ENCODE measurements at regions not wholly inside any gene's neighbourhood (a gene's known extent, or its start where the extent isn't known, plus 50 kb on each side); places are given as distances from the start of the nearest gene placed in this dataset.

- Mint-ChIP-seq H3K9me3 (peaks cover 5% of the 10 kb centered on the region), H3K27ac (no peak overlapping the region), H3K36me3 (no peaks in the 10 kb centered on the region), H3K4me1 (peaks cover 44% of the 10 kb centered on the region), H3K27me3 (ENCODE audit: low read depth) (no peaks in the 10 kb centered on the region), H3K4me3 (no peak overlapping the region)
- DNase-seq (ENCODE audit: low spot score in 2 of 2, unreplicated experiment in 2 of 2) = no peak
- TF ChIP-seq CTCF (IDR thresholded peaks at IDR 0.05; ENCODE audit: unreplicated experiment) = no peak
Observed at GRCh38 chr5:124873188-124873587, 126.7 kb upstream of the ZNF608 start.

- H3K27ac Mint-ChIP-seq = no peak overlapping the region
- no peak for DNase-seq (ENCODE audit: low spot score in 2 of 2, unreplicated experiment in 2 of 2)
- peaks cover 39% of the 10 kb centered on the region for H3K4me1 Mint-ChIP-seq
- no peak overlapping the region for H3K4me3 Mint-ChIP-seq
- H3K27me3 Mint-ChIP-seq (ENCODE audit: low read depth) = no peaks in the 10 kb centered on the region
- H3K36me3 Mint-ChIP-seq = no peaks in the 10 kb centered on the region
- no peak for TF ChIP-seq CTCF (IDR thresholded peaks at IDR 0.05; ENCODE audit: unreplicated experiment)
- peaks cover 5% of the 10 kb centered on the region for H3K9me3 Mint-ChIP-seq
Observed at GRCh38 chr5:124873713-124874112, 127.3 kb upstream of the ZNF608 start.

- DNase-seq (ENCODE audit: low spot score in 2 of 2, unreplicated experiment in 2 of 2) = no peak
- H3K27ac Mint-ChIP-seq = no peak overlapping the region
- H3K27me3 Mint-ChIP-seq (ENCODE audit: low read depth) = no peaks in the 10 kb centered on the region
- TF ChIP-seq CTCF (IDR thresholded peaks at IDR 0.05; ENCODE audit: unreplicated experiment) = no peak
- no peak overlapping the region for H3K4me3 Mint-ChIP-seq
- H3K4me1 Mint-ChIP-seq = peaks cover 15% of the 10 kb centered on the region
- H3K9me3 Mint-ChIP-seq = peaks cover 5% of the 10 kb centered on the region
- H3K36me3 Mint-ChIP-seq = no peaks in the 10 kb centered on the region
Observed at GRCh38 chr5:124876566-124876965, 130.1 kb upstream of the ZNF608 start.

GRCh38 chr5:124876983-124877382 lies 130.5 kb upstream of the ZNF608 start:
- no peaks in the 10 kb centered on the region for H3K36me3 Mint-ChIP-seq
- no peaks in the 10 kb centered on the region for H3K27me3 Mint-ChIP-seq (ENCODE audit: low read depth)
- TF ChIP-seq CTCF (IDR thresholded peaks at IDR 0.05; ENCODE audit: unreplicated experiment) = no peak
- H3K9me3 Mint-ChIP-seq = peaks cover 5% of the 10 kb centered on the region
- H3K4me3 Mint-ChIP-seq = no peak overlapping the region
- peaks cover 12% of the 10 kb centered on the region for H3K4me1 Mint-ChIP-seq
- no peak overlapping the region for H3K27ac Mint-ChIP-seq
- DNase-seq (ENCODE audit: low spot score in 2 of 2, unreplicated experiment in 2 of 2) = no peak

GRCh38 chr5:124877501-124878146 lies 131.2 kb upstream of the ZNF608 start:
- DNase-seq (ENCODE audit: low spot score in 2 of 2, unreplicated experiment in 2 of 2) = no peak
- Mint-ChIP-seq H3K4me1 (peaks cover 6% of the 10 kb centered on the region), H3K36me3 (no peaks in the 10 kb centered on the region), H3K27ac (no peak overlapping the region), H3K9me3 (peaks cover 5% of the 10 kb centered on the region), H3K4me3 (no peak overlapping the region), H3K27me3 (ENCODE audit: low read depth) (no peaks in the 10 kb centered on the region)
- TF ChIP-seq CTCF (IDR thresholded peaks at IDR 0.05; ENCODE audit: unreplicated experiment) = no peak
